A673 (cell line): ENCODE measurements at regions not wholly inside any gene's neighbourhood (a gene's known extent, or its start where the extent isn't known, plus 50 kb on each side); places are given as distances from the start of the nearest gene placed in this dataset.

Source experiments
- BruUV-seq: library from RNA; stranded (reverse); fragments of 400-500 nt; replicated peaks from 2 replicates; lab custom pipeline; 2021; lab: Mats Ljungman, UMichigan
- CTCF ChIA-PET: fragments of 300-600 bp; sonication (Branson Sonifier 250); formaldehyde crosslinking; loops from one replicate; lab custom pipeline; 2022; ENCODE audit warnings: antibody characterized with exemption; lab: Charles Lee
- POLR2A ChIA-PET: fragments of 300-600 bp; sonication (Branson Sonifier 250); formaldehyde crosslinking; loops from one replicate; lab custom pipeline; 2022; ENCODE audit warnings: antibody characterized with exemption; ENCODE audit not compliant: low non-redundant PET; lab: Charles Lee
- DNase-seq: peaks from one replicate; pipeline ENCODE4 v3.0.0-alpha.2; 2015; ENCODE audit warnings: low spot score
- H3K27ac ChIP-seq: fragments of 200-600 bp; sonication (generic); 2 replicates; pipeline ENCODE4 v1.5.1; 2016; ENCODE audit warnings: mixed run types, low read depth, mild to moderate bottlenecking, mixed read lengths, antibody characterized with exemption, low read length; ENCODE audit not compliant: poor library complexity, severe bottlenecking
- H3K27me3 ChIP-seq: fragments of 200-600 bp; sonication (generic); replicated peaks from 2 replicates; pipeline ENCODE4 v1.6.1; 2017; ENCODE audit warnings: mixed run types, low read depth, mild to moderate bottlenecking, mixed read lengths, antibody characterized with exemption, low read length; ENCODE audit not compliant: insufficient read depth, poor library complexity
- H3K36me3 ChIP-seq: fragments of 200-600 bp; sonication (generic); 2 replicates; pipeline ENCODE4 v1.6.1; 2016; ENCODE audit warnings: mixed run types, mild to moderate bottlenecking, mixed read lengths, antibody characterized with exemption, low read length; ENCODE audit not compliant: insufficient read depth, poor library complexity, severe bottlenecking
- H3K4me1 ChIP-seq: fragments of 200-600 bp; sonication (generic); 2 replicates; pipeline ENCODE4 v1.6.1; 2017; ENCODE audit warnings: mixed run types, mild to moderate bottlenecking, mixed read lengths, antibody characterized with exemption, low read length; ENCODE audit not compliant: insufficient read depth, poor library complexity, severe bottlenecking
- H3K4me3 ChIP-seq: fragments of 200-600 bp; sonication (generic); 2 replicates; pipeline ENCODE4 v1.5.1; 2016; ENCODE audit warnings: low read depth, mixed run types, mild to moderate bottlenecking, mixed read lengths, low read length; ENCODE audit not compliant: poor library complexity, severe bottlenecking
- H3K9me3 ChIP-seq: fragments of 200-600 bp; sonication (generic); 2 replicates; pipeline ENCODE4 v1.6.1; 2016; ENCODE audit warnings: mixed run types, low read depth, mild to moderate bottlenecking, mixed read lengths, antibody characterized with exemption, low read length; ENCODE audit not compliant: poor library complexity, severe bottlenecking
- EZH2 ChIP-seq: fragments of 200-600 bp; sonication (generic); IDR thresholded peaks from 2 replicates; pipeline ENCODE4 v1.6.1; 2017; ENCODE audit warnings: borderline replicate concordance, low read depth, mild to moderate bottlenecking, mixed read lengths, antibody characterized with exemption, low read length; ENCODE audit not compliant: poor library complexity, severe bottlenecking
- intact Hi-C: fragments of 100-400 bp; cut with micrococcal nuclease; formaldehyde crosslinking; loops from one replicate; pipeline ENCODE4 v1.10.0; 2022; ENCODE audit not compliant: unreplicated experiment
- TF ChIP-seq, protein P1 (sequence below): fragments of 300-800, 200-600 bp; sonication (generic); conservative IDR thresholded peaks from 2 replicates; pipeline ENCODE4 v1.5.1; 2017; ENCODE audit warnings: low read depth, mild to moderate bottlenecking, antibody characterized with exemption, low read length, moderate library complexity, mixed read lengths

- BruUV-seq, result no TSS peak
- H3K4me3 ChIP-seq, result no peak overlapping the region
- TF ChIP-seq EZH2, result no peak
- TF ChIP-seq, protein P1, sequence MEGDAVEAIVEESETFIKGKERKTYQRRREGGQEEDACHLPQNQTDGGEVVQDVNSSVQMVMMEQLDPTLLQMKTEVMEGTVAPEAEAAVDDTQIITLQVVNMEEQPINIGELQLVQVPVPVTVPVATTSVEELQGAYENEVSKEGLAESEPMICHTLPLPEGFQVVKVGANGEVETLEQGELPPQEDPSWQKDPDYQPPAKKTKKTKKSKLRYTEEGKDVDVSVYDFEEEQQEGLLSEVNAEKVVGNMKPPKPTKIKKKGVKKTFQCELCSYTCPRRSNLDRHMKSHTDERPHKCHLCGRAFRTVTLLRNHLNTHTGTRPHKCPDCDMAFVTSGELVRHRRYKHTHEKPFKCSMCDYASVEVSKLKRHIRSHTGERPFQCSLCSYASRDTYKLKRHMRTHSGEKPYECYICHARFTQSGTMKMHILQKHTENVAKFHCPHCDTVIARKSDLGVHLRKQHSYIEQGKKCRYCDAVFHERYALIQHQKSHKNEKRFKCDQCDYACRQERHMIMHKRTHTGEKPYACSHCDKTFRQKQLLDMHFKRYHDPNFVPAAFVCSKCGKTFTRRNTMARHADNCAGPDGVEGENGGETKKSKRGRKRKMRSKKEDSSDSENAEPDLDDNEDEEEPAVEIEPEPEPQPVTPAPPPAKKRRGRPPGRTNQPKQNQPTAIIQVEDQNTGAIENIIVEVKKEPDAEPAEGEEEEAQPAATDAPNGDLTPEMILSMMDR, result no peak
- no peaks in the 10 kb centered on the region for H3K36me3 ChIP-seq
- CTCF ChIA-PET, result no interaction called here
- H3K27me3 ChIP-seq, result peaks cover 7% of the 10 kb centered on the region
- POLR2A ChIA-PET, result no interaction called here
- H3K9me3 ChIP-seq, result no peaks in the 10 kb centered on the region
- intact Hi-C loops, result no loop called here
- H3K27ac ChIP-seq, result no peak overlapping the region
- no peak for DNase-seq
- H3K4me1 ChIP-seq, result no peaks in the 10 kb centered on the region
Observed at GRCh38 chr13:104567114-104567513, 1500.9 kb upstream of the SLC10A2 start.

DNA sequence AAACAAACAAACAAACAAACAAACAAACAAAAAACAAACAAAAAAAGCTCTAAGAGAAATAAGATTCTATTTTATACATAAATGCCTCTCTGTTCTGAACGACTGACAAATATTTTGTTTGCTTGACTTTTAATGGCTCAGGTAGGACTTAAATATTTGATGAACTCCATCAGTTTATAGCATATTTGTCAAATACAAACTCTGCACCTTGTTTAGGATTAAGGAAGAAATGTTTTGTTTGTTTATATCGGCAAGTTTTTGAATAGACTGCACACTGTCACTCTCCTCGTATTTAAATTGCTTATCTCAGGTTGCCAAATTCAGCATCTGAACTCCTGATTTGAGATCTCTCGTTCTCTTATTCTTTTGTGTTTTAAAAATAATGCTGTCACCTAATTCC is 1499.7 kb upstream of the SLC10A2 start:
- no peak overlapping the region for H3K27ac ChIP-seq
- no peak overlapping the region for H3K4me3 ChIP-seq
- CTCF ChIA-PET, result no interaction called here
- H3K27me3 ChIP-seq, result peaks cover 7% of the 10 kb centered on the region
- intact Hi-C loops, result no loop called here
- no peaks in the 10 kb centered on the region for H3K36me3 ChIP-seq
- no TSS peak for BruUV-seq
- TF ChIP-seq, protein P1, result no peak
- TF ChIP-seq EZH2, result no peak
- no peak for DNase-seq
- no peaks in the 10 kb centered on the region for H3K9me3 ChIP-seq
- POLR2A ChIA-PET, result no interaction called here
- no peaks in the 10 kb centered on the region for H3K4me1 ChIP-seq

DNA sequence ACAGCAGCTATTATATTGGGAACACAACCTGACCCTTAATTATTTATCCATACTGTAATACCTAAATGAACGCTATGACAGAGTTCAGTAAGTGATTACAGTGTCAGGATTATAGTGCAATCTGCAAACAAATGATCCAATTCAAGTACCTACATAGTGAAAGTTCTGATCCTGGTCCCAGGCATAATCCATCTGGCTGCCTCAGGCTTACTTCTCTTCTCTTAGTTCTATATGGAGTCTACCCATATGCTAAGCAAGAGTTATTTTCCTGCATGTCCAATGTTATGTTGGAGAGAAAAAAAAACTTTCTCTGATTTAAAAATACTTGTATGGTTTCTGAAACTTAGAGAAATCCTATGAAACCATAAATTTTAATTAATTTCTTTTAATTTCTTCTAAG is 1487.7 kb upstream of the SLC10A2 start:
- DNase-seq, result no peak
- intact Hi-C loops, result no loop called here
- CTCF ChIA-PET, result no interaction called here
- Histone ChIP-seq H3K27me3 (no peaks in the 10 kb centered on the region), H3K9me3 (no peaks in the 10 kb centered on the region), H3K36me3 (no peaks in the 10 kb centered on the region), H3K4me1 (no peaks in the 10 kb centered on the region), H3K4me3 (no peak overlapping the region), H3K27ac (no peak overlapping the region)
- BruUV-seq, result no TSS peak
- TF ChIP-seq, protein P1, result no peak
- TF ChIP-seq EZH2, result no peak
- POLR2A ChIA-PET, result no interaction called here
